ENCODE measurements at regions not wholly inside any gene's neighbourhood (a gene's known extent, or its start where the extent isn't known, plus 50 kb on each side); places are given as distances from the start of the nearest gene placed in this dataset.

DNA sequence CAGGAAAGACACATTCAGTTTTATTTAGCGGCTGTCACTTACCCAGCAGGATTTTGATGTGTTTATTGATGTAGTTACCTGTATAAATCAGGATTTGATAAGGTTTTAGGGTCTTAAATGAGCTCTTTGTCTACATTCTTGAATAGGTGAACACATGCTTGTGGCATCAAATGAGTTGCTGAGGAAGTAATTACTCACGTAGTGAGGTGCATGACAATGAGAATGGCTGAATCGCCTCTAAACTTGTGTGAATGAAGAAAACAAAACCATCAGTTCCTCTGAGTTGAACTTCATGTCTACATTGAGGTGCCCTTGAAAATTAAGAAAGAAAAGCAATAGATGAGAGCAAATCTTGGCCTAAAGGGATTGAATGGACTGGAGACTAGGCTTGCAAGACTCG is 245.6 kb upstream of the SATB1 start:
- DNase-seq, result no peak

DNA sequence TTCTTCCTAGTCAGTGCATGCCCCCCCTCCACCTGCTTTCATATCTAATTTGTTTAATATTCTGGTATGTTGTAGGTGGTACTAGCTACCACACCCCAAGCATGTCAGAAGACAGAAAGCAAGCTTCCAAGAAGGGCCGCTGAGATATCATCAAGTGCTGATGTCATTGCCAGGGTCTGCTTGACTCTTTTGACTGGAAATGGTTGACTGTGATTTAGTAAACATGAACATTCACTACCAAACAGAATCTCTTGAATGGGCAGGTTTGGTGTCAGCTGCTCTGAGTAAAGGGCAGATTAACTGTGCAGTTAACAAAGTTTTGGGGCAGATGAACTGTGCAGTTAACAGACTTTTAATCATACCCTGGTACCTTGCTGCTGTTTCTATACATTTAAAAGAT is 244.2 kb upstream of the SATB1 start:
- no peak for DNase-seq

DNA sequence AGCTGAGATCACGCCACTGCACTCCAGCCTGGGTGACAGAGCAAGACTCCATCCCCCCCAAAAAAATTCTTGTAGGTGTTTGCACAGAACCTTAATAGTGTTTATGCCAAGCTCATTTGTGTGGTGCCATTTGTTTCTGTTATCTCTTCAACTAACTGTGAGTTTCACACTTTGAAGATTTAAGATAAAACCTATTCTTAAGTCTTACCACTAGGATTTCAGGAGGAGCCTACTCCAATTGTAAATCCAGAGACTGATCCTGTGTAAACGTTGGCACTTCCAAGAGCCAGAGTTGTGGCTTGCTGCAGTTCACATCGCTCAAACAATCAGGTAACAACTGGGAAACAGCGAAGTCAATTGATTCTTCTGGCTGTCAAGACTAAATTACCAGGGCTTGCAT is 242.4 kb upstream of the SATB1 start:
- DNase-seq, result no peak

DNA sequence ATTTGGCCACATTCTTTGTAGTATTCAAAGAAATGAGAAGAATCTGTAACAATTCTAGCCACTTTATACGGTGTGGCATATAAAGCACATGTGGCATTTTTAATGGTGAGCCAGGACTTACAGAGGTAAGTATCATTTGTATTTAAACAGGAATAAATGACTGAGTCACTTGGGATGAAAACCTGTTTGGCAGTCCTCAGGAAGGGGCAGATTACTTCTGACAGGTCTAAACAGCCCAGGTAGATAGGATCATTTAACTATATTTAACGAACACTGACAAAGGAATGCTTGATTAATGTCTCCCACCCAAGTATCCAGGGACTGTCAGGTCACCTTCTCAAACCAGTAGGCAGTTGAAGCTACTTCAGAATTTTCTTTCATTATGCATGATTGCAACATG is 241.5 kb upstream of the SATB1 start:
- no peak for DNase-seq

DNA sequence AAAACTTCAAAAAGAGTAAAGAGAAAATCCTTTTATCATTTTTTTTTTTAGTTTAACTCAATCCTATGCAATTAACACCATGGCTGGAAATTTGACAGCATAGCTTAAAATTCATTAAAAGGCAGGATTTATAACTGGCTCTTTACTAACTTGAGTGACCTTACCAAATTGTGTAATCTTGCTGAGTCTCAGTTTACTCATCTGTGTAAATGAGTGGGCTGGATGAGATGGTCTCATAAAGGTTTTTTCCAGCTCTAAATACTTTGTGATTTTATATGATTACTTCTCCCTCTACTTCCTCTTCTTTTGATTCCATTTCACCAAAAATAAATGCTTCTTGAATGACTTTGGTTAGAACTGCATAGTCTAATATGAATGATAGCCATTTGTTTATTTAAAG is 234.9 kb upstream of the SATB1 start:
- DNase-seq, result no peak

DNA sequence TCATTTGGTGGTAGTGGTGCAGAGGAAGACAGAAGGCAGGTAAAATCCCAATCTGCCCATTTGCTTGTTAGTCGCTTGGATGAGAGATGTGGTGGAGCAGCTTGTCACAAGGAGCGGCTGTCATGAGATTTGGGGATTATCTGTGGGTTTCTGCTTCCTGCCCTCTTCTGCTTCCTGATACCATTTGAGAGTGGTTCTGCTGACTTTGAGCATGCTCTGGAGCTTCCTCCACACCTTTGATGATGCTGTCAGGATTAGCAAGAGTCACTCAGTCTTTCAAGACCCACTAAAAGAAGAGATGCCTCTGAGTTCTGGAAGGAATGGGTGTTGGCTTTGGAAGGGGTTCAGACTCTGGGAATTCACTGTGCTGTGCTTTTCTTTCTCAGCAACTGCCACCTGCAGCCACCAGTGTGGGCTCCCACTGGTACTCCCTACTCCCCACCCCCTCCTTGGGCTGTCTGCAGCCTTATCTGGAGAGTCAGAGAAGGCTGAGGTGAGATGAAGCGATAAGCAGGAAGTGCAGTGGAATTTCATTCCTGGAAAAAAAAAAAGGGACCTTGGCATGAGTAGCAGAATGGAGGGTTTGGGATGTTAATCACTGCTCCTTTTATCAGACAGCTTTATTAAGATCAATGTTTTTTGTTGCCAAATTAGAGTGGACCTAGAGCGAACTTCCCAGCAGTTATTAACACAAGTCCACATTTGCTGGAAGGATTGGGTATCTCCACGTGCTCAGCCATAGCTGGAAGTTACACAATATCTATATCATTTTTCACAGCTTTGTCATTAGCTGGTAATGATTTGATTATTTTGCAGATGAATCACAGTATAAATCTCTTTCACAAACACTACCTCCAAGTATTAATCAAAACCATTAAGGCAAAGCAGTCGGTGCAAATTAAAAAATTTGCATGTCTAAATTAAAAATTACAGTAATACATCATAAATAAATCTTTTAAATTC is 233.0 kb upstream of the SATB1 start:
- DNase-seq, result no peak

DNA sequence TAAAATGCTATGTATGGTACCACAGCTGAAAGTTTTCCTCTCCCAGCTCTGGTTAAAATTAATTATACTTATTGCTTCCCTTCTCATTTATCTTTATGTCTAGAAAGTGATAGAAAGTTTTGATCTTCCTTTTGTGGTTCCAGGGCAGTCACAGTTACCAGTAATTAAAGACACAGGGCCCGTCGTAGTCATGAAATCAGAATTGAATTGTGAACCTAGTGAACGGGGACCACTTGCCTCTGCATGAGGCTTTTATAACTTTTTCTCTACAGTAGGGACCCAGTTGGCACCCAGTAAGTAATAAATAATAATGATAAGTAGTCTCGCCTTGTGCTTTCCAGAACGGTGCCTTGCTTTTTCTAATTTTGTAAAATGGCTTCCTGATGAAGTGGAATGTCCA is 231.7 kb upstream of the SATB1 start:
- DNase-seq, result no peak

DNA sequence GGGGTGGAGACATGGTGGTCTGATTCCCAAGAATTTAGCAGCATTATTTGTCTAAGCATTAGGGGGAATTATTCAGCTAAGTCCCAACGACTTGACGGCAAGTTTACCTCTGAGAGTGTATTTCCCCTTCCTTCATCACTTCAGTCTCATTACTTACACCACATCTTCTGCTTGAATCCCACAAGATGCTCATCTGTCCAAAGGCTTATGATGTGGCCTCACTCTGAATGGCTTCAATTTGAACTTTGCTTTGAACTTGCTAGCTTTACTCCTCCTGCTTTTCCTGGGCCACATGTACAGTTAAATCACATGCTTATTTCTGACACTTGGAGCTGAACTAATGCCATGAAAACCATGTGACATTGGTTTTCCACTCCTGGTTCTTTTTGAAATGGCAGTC is 231.3 kb upstream of the SATB1 start:
- no peak for DNase-seq

DNA sequence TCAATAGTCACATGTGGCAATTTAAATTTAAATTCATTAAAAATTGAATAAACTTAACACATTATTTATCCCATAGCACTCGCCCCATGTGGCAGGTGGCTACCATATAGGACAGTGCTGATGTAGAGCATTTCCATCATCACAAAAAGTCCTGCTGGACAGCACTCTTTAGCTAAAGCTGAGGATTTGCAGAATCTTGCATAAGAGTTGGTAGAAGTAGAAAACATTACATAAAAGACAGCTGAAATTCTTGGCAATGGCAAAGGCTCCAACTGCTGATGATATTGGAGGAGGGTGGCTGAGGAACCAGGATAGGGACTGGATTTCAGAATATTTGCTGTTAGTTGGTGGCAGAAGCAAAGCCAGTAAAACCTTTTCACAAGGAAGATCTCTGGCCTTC is 230.7 kb upstream of the SATB1 start:
- peak; percentile 40 for DNase-seq

DNA sequence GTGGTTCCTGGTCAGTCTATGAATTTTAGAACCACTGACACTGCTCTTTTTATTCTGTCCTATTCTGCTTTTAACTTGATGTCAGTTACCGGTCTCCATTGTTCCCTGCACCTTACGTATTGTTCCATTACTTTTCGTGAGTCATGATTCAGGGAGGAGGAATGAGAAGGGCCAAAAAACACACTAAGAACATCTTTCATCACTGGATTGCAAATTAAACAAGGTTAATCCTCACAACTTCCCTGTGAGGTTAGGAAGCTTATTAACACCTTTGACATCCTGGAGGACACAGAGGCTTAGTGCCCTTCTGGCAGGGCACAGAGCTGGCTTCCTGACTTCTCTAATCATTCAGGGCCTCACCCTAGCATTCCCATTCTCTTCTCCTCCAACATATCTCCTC is 227.6 kb upstream of the SATB1 start:
- DNase-seq, result no peak

DNA sequence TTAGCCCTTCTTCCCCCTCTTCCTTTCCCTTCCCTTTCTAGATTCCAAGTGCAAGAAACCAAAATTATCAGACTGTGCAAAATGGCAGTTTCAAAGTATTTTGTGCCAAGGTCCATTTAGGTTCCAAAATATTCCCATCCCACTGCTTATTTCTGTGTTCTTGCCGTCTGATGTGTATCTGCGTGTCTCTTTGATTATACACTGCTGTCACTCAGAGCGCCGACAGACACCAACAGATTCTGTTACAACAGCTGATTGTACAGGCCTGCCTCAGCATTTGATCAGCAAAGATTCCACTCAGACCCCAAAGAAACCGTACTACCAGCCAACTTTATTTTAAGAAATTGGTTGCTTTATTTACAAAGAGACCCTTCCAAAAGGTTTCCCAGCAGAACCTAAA is 225.6 kb upstream of the SATB1 start:
- DNase-seq, result no peak

DNA sequence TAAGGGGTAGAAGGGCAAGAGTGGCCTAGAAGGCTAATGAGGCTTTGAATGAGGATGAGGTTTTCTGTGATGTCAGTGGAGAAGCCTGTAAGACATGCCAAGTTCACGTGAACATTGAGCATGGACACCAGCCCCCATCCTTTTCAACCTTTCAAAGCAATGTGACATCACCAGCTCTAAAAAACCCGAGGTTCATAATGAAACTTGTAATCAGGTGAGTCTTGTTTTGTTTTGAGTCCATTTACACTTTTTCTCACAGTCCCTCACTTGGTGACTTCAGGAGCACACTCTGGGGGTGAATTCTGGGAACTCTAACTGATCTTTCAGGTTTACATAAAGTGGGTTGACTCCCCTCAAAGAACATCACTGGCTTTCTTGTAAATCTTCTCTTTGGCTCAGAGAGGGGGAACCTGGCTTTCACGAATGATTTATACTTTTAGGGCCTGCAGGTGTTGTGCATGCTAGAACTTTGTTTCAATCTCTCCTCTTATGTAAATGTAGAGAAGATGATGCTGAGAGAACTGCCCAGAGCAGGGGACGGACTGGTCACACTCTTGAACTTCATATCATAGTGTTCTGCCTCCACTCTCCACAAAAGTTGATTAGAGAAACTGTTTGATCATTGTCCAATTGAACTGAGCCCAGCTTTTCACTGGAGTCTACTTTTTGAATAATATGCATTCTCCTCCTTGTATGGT is 224.7 kb upstream of the SATB1 start:
- no peak for DNase-seq

DNA sequence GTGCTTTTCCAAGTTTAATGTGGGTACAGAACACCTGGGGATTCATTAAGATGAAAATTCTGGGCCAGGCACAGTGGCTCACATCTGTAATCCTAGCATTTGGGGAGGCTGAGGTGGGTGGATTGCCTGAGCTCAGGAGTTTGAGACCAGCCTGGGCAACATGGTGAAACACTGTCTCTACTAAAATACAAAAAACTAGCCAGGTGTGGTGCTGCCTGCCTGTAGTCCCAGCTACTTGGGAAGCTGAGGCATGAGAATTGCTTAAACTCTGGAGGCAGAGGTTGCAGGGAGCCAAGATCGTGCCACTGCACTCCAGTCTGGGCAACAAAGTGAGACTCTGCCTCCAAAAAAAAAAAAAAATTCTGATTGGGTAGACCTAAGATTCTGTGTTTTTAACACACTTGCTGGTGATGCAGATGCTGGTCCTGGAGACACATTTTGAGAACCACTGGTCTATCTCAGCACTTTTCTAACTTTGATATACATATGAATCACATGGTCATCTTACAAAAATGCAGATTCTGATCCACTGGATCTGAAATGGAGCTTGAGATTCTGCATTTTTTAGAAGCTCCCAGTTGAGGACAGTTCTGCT is 223.8 kb upstream of the SATB1 start:
- no peak for DNase-seq

DNA sequence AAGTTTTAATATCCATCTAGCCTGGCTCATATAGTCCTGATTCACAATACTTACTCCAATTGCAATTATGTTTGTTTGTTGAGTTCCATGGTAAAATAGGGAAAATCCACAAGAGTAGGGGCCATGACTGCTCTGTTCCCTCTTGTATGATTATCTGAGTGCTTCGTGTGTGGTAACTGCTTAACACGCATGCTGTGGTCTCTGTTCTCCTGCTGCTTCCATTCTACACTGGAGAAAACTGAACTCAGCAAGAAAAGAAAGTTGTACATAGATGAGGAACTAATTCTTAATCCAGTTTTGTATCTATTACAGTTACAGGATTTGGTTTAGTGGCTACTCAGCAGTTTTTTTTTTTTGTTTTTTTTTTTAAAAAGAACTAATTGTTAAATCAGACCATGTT is 223.0 kb upstream of the SATB1 start:
- DNase-seq, result no peak

DNA sequence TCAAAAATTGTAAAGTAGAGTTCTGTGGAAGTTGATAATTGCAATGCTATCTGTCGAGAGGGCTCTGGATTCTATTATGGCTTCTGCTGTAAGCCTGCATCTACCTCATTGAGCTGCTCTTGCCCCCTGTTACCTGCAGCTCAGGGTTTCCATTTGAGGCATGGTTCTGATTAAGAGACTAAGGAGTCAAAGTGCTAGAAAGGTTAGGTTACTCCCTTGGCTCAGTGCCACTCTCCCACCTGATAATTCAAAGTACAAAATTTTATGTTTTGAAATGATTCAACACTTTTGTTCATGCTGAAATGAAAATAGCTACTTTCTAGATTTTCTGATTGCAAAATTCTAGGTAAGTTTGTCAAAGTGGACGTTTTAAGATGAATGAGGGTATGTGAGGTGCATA is 220.5 kb upstream of the SATB1 start:
- DNase-seq, result no peak

DNA sequence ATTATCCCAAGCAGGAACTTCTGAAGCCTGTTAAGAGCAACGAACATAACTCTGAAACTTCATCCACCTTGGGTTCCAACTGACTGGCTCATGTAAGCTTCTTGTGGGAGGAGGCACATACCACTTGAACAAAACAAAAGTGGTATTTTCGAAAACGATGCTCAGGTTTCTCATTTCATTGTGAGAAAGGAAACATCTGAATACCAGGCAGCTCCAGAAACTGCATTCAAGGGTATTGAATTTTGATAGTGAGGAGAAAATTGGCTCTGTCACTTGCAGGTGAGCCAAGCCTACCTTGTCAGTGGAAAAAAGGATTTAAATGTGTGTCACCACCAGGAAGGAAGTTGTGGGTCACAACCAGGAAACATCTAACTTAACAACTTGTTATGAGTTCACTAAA is 218.1 kb upstream of the SATB1 start:
- no peak for DNase-seq

DNA sequence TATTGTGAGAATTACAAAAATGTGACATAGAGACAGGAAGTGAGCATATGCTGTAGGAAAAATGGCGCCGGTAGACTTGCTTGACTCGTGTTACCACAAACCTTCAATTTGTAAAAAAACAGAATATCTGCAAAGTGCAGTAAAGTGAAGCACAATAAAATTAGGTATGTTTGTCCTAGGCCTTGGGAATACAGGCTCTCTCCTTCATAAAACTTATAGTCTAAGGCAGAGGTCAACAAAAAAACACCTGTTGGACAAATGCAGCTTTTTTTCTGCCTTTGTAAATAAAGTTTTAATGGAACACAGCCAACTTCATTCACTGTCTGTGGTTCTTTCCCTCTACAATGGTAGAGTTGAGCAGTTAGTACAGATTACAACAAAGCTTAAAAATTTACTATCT is 216.8 kb upstream of the SATB1 start:
- no peak for DNase-seq

DNA sequence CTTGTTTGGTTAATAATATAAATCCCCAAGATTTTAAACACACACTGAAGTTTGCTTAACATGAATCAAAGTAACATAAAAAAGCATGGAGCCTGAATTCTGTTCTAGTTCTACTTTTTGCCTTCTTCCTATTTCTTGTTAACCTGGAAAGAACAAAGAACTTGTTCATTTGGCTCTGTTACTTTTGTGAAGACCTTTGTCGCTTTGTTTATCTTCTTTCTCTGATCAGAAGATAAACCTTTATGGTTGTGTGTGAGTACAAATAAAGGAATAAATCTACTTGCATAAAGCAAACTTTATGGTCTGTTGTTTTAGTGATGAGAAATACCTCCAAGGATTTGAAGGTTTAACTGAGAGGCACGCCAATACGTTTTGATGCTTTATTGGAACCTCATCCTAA is 210.1 kb upstream of the SATB1 start:
- no peak for DNase-seq

DNA sequence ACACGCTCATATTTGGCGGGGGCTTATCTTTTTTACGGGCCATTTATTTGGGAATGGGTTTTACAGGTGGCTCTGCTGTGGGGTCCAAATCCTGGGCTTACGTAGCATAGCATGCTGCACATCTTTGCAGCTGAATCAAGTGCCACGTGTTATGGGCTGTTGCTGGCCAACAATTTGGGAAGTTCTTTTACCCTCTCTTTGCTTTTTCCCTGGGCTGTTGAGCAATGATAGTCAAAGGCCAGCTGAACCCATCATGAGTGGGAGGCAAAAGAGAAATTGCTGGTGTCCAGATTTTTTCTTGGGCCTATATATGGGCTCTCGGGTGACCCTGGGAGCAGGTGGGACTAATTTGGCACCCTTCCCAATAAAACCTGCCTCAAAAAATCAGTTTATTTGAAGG is 209.3 kb upstream of the SATB1 start:
- DNase-seq, result no peak

DNA sequence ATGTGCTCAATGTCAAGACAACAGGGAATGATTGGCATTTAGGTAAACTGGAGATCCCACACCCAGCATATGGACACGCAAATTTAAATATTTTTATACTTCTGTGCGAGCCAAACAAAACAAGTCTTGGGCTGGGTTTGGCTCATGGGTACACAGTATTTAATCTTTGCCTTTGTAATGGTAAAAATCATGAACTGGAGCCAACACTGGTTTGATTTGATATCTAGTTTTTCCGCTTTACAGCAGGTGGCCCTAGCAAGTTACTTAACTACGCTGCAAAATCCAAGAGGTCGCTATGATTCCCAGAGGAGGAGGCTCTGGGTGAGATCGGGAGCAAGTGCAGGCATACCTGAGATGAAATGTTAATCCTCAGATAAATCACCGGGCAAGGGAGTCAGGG is 207.9 kb upstream of the SATB1 start:
- DNase-seq, result no peak

DNA sequence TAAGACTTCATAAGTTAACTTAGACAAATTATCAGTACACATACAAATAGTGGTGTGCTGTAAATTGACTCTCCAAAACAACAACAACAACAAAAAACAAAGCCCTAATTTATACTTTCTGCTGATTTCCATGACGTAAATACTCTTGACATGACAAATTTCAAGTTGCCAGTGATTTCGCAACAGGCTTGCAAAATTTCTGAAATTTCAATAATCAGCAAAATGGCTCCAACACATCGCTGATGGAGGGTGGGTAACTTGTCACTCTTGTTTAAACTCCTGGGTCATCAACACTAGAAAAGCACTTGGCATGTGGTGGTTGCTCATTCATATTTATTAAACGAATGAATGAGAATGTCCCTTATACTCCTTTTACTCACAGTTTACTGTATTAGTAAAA is 205.2 kb upstream of the SATB1 start:
- DNase-seq, result no peak

DNA sequence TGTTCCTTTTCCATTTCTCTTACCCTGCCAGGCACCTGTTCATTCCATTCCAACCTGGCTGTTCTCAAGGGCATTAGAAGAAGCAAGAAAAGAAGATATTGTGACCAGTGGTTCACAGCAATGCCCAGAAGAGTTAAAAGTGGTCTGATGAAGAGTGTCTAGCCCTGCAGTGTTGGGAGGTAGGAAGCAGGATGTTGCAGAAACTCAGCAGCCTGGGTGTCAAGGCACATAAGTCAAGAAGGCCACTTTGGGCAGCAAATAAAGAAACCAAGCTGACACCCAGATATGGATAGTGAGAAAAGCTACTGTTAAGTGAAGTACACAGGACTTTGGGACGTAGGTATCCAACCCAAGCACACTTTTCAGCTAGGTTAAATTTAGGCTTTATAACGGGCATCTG is 199.9 kb upstream of the SATB1 start:
- no peak for DNase-seq

DNA sequence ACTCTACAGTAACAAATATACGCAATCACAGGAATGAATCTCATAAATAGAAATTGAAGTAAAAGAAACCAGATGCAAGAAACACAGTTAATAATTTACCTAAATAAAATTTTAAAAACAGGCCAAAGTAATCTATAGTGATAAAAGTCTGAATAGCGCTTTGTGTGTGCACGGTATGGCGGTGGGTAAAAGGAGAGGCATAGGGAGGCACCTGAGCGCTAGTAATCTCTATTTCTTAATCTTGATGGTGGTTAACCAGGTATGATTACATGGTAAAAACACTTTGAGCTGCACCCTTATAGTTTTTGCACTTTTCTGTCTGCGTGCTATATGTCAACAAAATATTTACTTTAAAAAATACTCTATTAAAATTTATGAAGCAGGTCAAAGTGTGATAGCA is 198.1 kb upstream of the SATB1 start:
- no peak for DNase-seq

DNA sequence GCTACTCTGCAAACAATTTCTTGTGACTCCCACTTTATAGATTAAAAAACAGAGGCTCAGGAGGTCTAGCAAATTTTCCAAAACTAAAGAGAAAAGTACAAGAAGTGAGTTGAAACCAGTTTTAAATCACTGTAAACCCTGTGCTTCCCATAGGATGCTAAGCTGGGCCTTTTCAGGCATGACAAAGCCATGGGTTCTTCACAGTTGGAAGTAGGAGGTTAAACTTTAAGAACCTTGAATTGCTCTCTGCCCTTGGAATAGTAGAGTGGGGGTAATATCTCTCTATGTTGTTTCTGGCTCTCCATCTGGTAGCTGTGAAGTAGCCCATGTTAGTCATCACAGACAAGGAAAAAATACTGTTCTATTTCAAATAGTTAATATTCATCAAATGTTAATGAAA is 193.6 kb upstream of the SATB1 start:
- DNase-seq, result no peak

Data from tongue (tissue), 1 donor.